Vagina (tissue), 2 donors: ENCODE measurements at regions not wholly inside any gene's neighbourhood (a gene's known extent, or its start where the extent isn't known, plus 50 kb on each side); places are given as distances from the start of the nearest gene placed in this dataset.

ENCODE experiments used
- DNase-seq, 2 donors: peaks; one replicate each; pipeline ENCODE4 v3.0.0-alpha.2; 2017; ENCODE audit errors: extremely low spot score in 2 of 2
- H3K27ac ChIP-seq: fragments of 200-600 bp; sonication (generic); one replicate; pipeline ENCODE4 v1.5.1; 2019
- H3K27me3 ChIP-seq: fragments of 200-600 bp; sonication (generic); one replicate; pipeline ENCODE4 v1.5.1; 2019
- H3K36me3 ChIP-seq, 2 donors: fragments of 200-600 bp; sonication (generic); one replicate each; pipeline ENCODE4 v1.5.1; 2017 to 2019
- H3K4me1 ChIP-seq: fragments of 200-600 bp; sonication (generic); one replicate; pipeline ENCODE4 v1.5.1; 2019
- H3K4me3 ChIP-seq, 2 donors: fragments of 200-600 bp; sonication (generic); 1 replicate in 1 of 2; 2 replicates in 1 of 2; pipeline ENCODE4 v1.5.1; 2016 to 2019
- H3K9me3 ChIP-seq: fragments of 200-600 bp; sonication (generic); one replicate; pipeline ENCODE4 v1.5.1; 2019
- CTCF ChIP-seq, 3 experiments: fragments of 450-650 bp in 2 of 3; fragments of 200-600 bp in 1 of 3; sonication (generic) in 1 of 3; IDR thresholded peaks; one replicate each; pipeline ENCODE4 v1.5.1; 2017 to 2019; ENCODE audit warnings: antibody characterized with exemption in 3 of 3, mild to moderate bottlenecking in 2 of 3, moderate library complexity in 2 of 3
- POLR2A ChIP-seq, 2 donors: fragments of 450-650 bp; IDR thresholded peaks; one replicate each; pipeline ENCODE4 v1.6.1; 2017; ENCODE audit warnings: antibody characterized with exemption in 2 of 2, mild to moderate bottlenecking in 2 of 2, moderate library complexity in 2 of 2
- POLR2AphosphoS5 ChIP-seq, 2 donors: sonication (generic); formaldehyde crosslinking; IDR thresholded peaks; one replicate each; pipeline ENCODE4 v1.9.0; 2017; ENCODE audit warnings: antibody characterized with exemption in 2 of 2, mild to moderate bottlenecking in 2 of 2, low read depth in 1 of 2; ENCODE audit not compliant: insufficient read depth in 1 of 2
- intact Hi-C: fragments of 100-400 bp; cut with DNase I; formaldehyde crosslinking; loops from one replicate; pipeline ENCODE4 v1.15.1; 2023

GRCh38 chr1:60564916-60565750 is 491.6 kb upstream of the C1orf87 start:
- no peaks in the 10 kb centered on the region for H3K27me3 ChIP-seq
- H3K27ac ChIP-seq = no peak overlapping the region
- H3K9me3 ChIP-seq = no peaks in the 10 kb centered on the region
- no peak overlapping the region for H3K4me3 ChIP-seq
- TF ChIP-seq POLR2AphosphoS5 (IDR thresholded peaks at IDR 0.05; ENCODE audit: insufficient read depth in 1 of 2, low read depth in 1 of 2) = no peak
- no peak for TF ChIP-seq POLR2A (IDR thresholded peaks at IDR 0.05)
- TF ChIP-seq CTCF (IDR thresholded peaks at IDR 0.05) = no peak
- intact Hi-C loops = no loop called here
- no peak for DNase-seq
- H3K36me3 ChIP-seq = no peaks in the 10 kb centered on the region
- no peaks in the 10 kb centered on the region for H3K4me1 ChIP-seq

GRCh38 chr1:60563777-60564535 is 490.4 kb upstream of the C1orf87 start:
- TF ChIP-seq POLR2A (IDR thresholded peaks at IDR 0.05) (no peak), POLR2AphosphoS5 (IDR thresholded peaks at IDR 0.05; ENCODE audit: insufficient read depth in 1 of 2, low read depth in 1 of 2) (no peak), CTCF (IDR thresholded peaks at IDR 0.05) (no peak)
- no peaks in the 10 kb centered on the region for H3K4me1 ChIP-seq
- DNase-seq = no peak
- H3K9me3 ChIP-seq = no peaks in the 10 kb centered on the region
- H3K27me3 ChIP-seq = no peaks in the 10 kb centered on the region
- H3K27ac ChIP-seq = no peak overlapping the region
- no peaks in the 10 kb centered on the region for H3K36me3 ChIP-seq
- H3K4me3 ChIP-seq = no peak overlapping the region
- intact Hi-C loops = no loop called here

DNA sequence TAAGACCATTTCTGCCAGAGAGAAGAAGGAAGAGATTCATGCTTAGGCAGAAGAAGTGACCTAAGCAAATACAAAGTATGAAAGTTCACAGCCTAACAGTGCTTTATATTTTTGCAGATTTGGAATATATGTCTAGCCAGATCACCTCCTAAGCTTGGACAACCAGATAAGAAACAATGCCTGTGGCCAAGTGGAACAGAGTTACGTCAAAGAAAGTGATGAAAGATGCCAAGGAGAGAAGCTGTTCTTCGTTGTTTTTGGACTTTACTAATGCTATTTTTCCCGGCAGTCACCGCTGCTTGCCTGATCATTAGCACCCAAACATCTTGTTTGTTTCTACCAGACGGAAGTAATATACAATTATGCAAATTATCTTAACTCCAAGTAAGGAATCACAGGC is 489.2 kb upstream of the C1orf87 start:
- no peaks in the 10 kb centered on the region for H3K36me3 ChIP-seq
- intact Hi-C loops = no loop called here
- TF ChIP-seq POLR2A (IDR thresholded peaks at IDR 0.05) (no peak), CTCF (IDR thresholded peaks at IDR 0.05) (no peak), POLR2AphosphoS5 (IDR thresholded peaks at IDR 0.05; ENCODE audit: insufficient read depth in 1 of 2, low read depth in 1 of 2) (no peak)
- no peak overlapping the region for H3K4me3 ChIP-seq
- no peak overlapping the region for H3K27ac ChIP-seq
- no peak for DNase-seq
- H3K9me3 ChIP-seq = no peaks in the 10 kb centered on the region
- no peaks in the 10 kb centered on the region for H3K4me1 ChIP-seq
- H3K27me3 ChIP-seq = no peaks in the 10 kb centered on the region

GRCh38 chr1:60560701-60561100 is 487.1 kb upstream of the C1orf87 start:
- Histone ChIP-seq H3K9me3 (no peaks in the 10 kb centered on the region), H3K4me1 (no peaks in the 10 kb centered on the region)

More at GRCh38 chr1:60560701-60561100, 487.1 kb upstream of the C1orf87 start:
- TF ChIP-seq POLR2A (IDR thresholded peaks at IDR 0.05) (no peak), POLR2AphosphoS5 (IDR thresholded peaks at IDR 0.05; ENCODE audit: insufficient read depth in 1 of 2, low read depth in 1 of 2) (no peak), CTCF (IDR thresholded peaks at IDR 0.05) (no peak)
- intact Hi-C loops = no loop called here
- Histone ChIP-seq H3K36me3 (no peaks in the 10 kb centered on the region), H3K27ac (no peak overlapping the region), H3K4me3 (no peak overlapping the region), H3K27me3 (no peaks in the 10 kb centered on the region)
- DNase-seq = no peak
